ENCODE measurements at regions not wholly inside any gene's neighbourhood (a gene's known extent, or its start where the extent isn't known, plus 50 kb on each side); places are given as distances from the start of the nearest gene placed in this dataset.

- Histone ChIP-seq H3K4me3 (no peak overlapping the region), H3K27me3 (no peaks in the 10 kb centered on the region), H3K9me3 (replicated peaks in 1 of 3) (no peaks in the 10 kb centered on the region), H3K27ac (no peak overlapping the region), H3K36me3 (replicated peaks in 1 of 2) (no peaks in the 10 kb centered on the region), H3K4me1 (replicated peaks in 1 of 2) (no peaks in the 10 kb centered on the region)
- intact Hi-C loops (cut with DNase I), result no loop called here
- TF ChIP-seq POLR2A (IDR thresholded peaks at IDR 0.05), result no peak
- TF ChIP-seq, protein P1, sequence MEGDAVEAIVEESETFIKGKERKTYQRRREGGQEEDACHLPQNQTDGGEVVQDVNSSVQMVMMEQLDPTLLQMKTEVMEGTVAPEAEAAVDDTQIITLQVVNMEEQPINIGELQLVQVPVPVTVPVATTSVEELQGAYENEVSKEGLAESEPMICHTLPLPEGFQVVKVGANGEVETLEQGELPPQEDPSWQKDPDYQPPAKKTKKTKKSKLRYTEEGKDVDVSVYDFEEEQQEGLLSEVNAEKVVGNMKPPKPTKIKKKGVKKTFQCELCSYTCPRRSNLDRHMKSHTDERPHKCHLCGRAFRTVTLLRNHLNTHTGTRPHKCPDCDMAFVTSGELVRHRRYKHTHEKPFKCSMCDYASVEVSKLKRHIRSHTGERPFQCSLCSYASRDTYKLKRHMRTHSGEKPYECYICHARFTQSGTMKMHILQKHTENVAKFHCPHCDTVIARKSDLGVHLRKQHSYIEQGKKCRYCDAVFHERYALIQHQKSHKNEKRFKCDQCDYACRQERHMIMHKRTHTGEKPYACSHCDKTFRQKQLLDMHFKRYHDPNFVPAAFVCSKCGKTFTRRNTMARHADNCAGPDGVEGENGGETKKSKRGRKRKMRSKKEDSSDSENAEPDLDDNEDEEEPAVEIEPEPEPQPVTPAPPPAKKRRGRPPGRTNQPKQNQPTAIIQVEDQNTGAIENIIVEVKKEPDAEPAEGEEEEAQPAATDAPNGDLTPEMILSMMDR (IDR thresholded peaks at IDR 0.05), result no peak
- WGBS, 4 donors, result 88 to 96% (median 92%) methylated on average over 9 to 20 of the region's 20 CpGs
- no peak for DNase-seq
Observed at GRCh38 chr9:25225938-25226760, 452.1 kb downstream of the TUSC1 start.

DNA sequence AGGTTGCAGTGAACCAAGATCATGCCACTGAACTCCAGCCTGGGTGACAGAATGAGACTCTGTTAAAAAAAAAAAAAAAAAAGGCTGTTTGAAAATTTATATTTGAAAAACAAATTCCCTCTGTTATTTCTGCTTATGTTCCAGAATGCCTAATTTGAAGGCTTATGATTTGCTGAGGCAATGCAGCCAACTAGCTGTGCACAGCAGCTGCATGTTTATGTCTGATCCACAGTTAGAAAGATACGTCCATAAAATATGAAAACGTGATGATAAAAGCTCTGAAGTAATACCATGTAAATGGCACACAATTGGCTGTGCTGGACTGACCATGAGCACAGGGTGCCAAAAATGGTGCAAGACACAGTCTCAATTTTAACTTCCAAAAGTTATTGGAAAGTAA is 453.2 kb downstream of the TUSC1 start:
- DNase-seq, result no peak
- Histone ChIP-seq H3K27ac (no peak overlapping the region), H3K36me3 (replicated peaks in 1 of 2) (no peaks in the 10 kb centered on the region), H3K4me3 (no peak overlapping the region), H3K4me1 (replicated peaks in 1 of 2) (no peaks in the 10 kb centered on the region), H3K9me3 (replicated peaks in 1 of 3) (no peaks in the 10 kb centered on the region), H3K27me3 (no peaks in the 10 kb centered on the region)
- 75 to 79% (median 77%) methylated on average over 2 of the region's 2 CpGs for WGBS, 4 donors
- intact Hi-C loops (cut with DNase I), result no loop called here
- TF ChIP-seq, protein P1 (IDR thresholded peaks at IDR 0.05), result no peak

DNA sequence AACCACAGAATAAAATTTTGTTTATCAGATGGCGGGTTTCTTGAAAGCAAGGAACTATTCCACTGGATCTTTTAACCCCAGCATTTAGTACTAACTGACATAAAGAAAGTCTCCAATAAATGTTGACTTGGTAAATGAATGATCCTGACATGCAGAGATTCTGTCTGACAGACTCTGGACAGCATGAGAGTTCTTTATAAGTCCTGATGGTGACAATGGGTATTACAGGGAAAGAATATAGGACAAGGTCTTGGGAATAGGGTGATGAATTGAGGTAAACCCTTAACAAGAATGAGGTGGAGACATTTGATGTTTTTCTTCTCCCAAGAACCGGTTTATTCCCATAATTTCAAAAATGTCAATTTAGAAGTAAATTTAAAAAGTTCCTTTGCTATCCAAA is 453.9 kb downstream of the TUSC1 start:
- H3K4me3 ChIP-seq, result no peak overlapping the region
- DNase-seq, result no peak
- H3K27ac ChIP-seq, result no peak overlapping the region
- no peaks in the 10 kb centered on the region for H3K27me3 ChIP-seq
- no peaks in the 10 kb centered on the region for H3K36me3 ChIP-seq (replicated peaks in 1 of 2)
- H3K9me3 ChIP-seq (replicated peaks in 1 of 3), result no peaks in the 10 kb centered on the region
- TF ChIP-seq, protein P1 (IDR thresholded peaks at IDR 0.05), result no peak
- TF ChIP-seq POLR2A (IDR thresholded peaks at IDR 0.05), result no peak
- 82 to 90% (median 87%) methylated on average over 2 of the region's 2 CpGs for WGBS, 4 donors
- intact Hi-C loops (cut with DNase I), result no loop called here
- H3K4me1 ChIP-seq (replicated peaks in 1 of 2), result no peaks in the 10 kb centered on the region

- Histone ChIP-seq H3K36me3 (replicated peaks in 1 of 2) (no peaks in the 10 kb centered on the region), H3K27ac (no peak overlapping the region), H3K9me3 (replicated peaks in 1 of 3) (no peaks in the 10 kb centered on the region), H3K4me1 (replicated peaks in 1 of 2) (no peaks in the 10 kb centered on the region), H3K27me3 (no peaks in the 10 kb centered on the region), H3K4me3 (no peak overlapping the region)
- WGBS, 4 donors, result 47 to 61% (median 53%) methylated on average over 5 of the region's 5 CpGs
- no peak for DNase-seq
- TF ChIP-seq, protein P1 (IDR thresholded peaks at IDR 0.05), result no peak
- no peak for TF ChIP-seq POLR2A (IDR thresholded peaks at IDR 0.05)
- intact Hi-C loops (cut with DNase I), result no loop called here
Observed at GRCh38 chr9:25212361-25212760, 465.9 kb downstream of the TUSC1 start.
